H1 (cell line): ENCODE measurements at regions not wholly inside any gene's neighbourhood (a gene's known extent, or its start where the extent isn't known, plus 50 kb on each side); places are given as distances from the start of the nearest gene placed in this dataset.

Source experiments
- CTCF ChIA-PET: fragments of 300-600 bp; sonication (Branson Sonifier 250); formaldehyde crosslinking; loops from one replicate; lab custom pipeline; 2021; ENCODE audit not compliant: partially characterized antibody; lab: Charles Lee
- POLR2A ChIA-PET: fragments of 300-600 bp; sonication (Branson Sonifier 250); formaldehyde crosslinking; loops from one replicate; lab custom pipeline; 2021; ENCODE audit warnings: inconsistent platforms; ENCODE audit not compliant: partially characterized antibody; lab: Charles Lee
- DNase-seq, 2 experiments: peaks; one replicate each; pipeline versions ENCODE4 v3.0.0 to v3.0.0-alpha.2; 2010 to 2022; ENCODE audit warnings: low spot score in 2 of 2, low read depth in 1 of 2, mixed read lengths in 1 of 2
- FAIRE-seq: peaks from 2 replicates; lab custom pipeline; 2011; peaks lifted over from hg19 to GRCh38; lab: Jason Lieb, UNC
- H2AFZ ChIP-seq: 2 replicates; pipeline ENCODE4 v1.8.1; 2012; ENCODE audit warnings: low read length, inconsistent platforms
- H2AK5ac ChIP-seq: 2 replicates; pipeline ENCODE4 v1.6.1; 2013; ENCODE audit warnings: low read depth, low read length
- H2BK120ac ChIP-seq: replicated peaks from 2 replicates; pipeline ENCODE3; 2013; ENCODE audit warnings: low read depth, low read length, inconsistent platforms
- H2BK12ac ChIP-seq: 2 replicates; pipeline ENCODE4 v1.6.1; 2013; ENCODE audit warnings: low read depth, low read length
- H2BK15ac ChIP-seq: 2 replicates; pipeline ENCODE4 v1.6.1; 2013; ENCODE audit warnings: low read length
- H2BK20ac ChIP-seq: 2 replicates; pipeline ENCODE4 v1.6.1; 2013; ENCODE audit warnings: low read length
- H2BK5ac ChIP-seq: 2 replicates; pipeline ENCODE4 v1.6.1; 2013; ENCODE audit warnings: low read depth, low read length
- H3K14ac ChIP-seq: 2 replicates; pipeline ENCODE4 v1.6.1; 2013; ENCODE audit warnings: inconsistent platforms; ENCODE audit not compliant: insufficient read length
- H3K18ac ChIP-seq: 2 replicates; pipeline ENCODE4 v1.6.1; 2013; ENCODE audit warnings: low read length; ENCODE audit errors: extremely low read depth
- H3K23ac ChIP-seq: 2 replicates; pipeline ENCODE4 v1.6.1; 2013; ENCODE audit warnings: inconsistent platforms; ENCODE audit not compliant: insufficient read length
- H3K23me2 ChIP-seq: 2 replicates; pipeline ENCODE4 v1.6.1; 2013; ENCODE audit warnings: low read depth, low read length
- H3K27ac ChIP-seq: 2 replicates; pipeline ENCODE4 v1.6.1; 2011; ENCODE audit warnings: low read depth, low read length, inconsistent platforms
- H3K27me3 ChIP-seq, 4 experiments: replicated peaks in 1 of 4; 1 replicate in 1 of 4; 2 replicates in 3 of 4; pipeline versions ENCODE4 v1.6.1 to v1.8.1; 2011 to 2013; ENCODE audit warnings: low read length in 3 of 4, mild to moderate bottlenecking in 3 of 4, inconsistent platforms in 2 of 4, mixed read lengths in 2 of 4, moderate library complexity in 1 of 4; ENCODE audit not compliant: control insufficient read depth in 3 of 4, insufficient read depth in 3 of 4; ENCODE audit errors: extremely low read depth in 1 of 4
- H3K36me3 ChIP-seq, 4 experiments: 2 replicates each; pipeline versions ENCODE4 v1.6.1 to v1.8.1; 2011 to 2013; ENCODE audit warnings: mild to moderate bottlenecking in 4 of 4, low read length in 3 of 4, moderate library complexity in 2 of 4, control low read depth in 1 of 4, inconsistent platforms in 1 of 4; ENCODE audit not compliant: insufficient read depth in 4 of 4, control insufficient read depth in 2 of 4
- H3K4ac ChIP-seq: replicated peaks from 2 replicates; pipeline ENCODE3; 2013; ENCODE audit warnings: low read length, low read depth, mixed read lengths, inconsistent platforms; ENCODE audit not compliant: insufficient read length
- H3K4me1 ChIP-seq, 4 experiments: replicated peaks in 1 of 4; 1 replicate in 1 of 4; 2 replicates in 3 of 4; pipeline versions ENCODE4 v1.6.1 to v1.8.1; 2011 to 2013; ENCODE audit warnings: low read length in 3 of 4, inconsistent platforms in 2 of 4, mixed read lengths in 1 of 4; ENCODE audit not compliant: insufficient read depth in 4 of 4, control insufficient read depth in 3 of 4
- H3K4me2 ChIP-seq, 2 experiments: 2 replicates each; pipeline versions ENCODE4 v1.6.1 to v1.8.1; 2011 to 2013; ENCODE audit warnings: low read depth in 2 of 2, low read length in 2 of 2, control low read depth in 1 of 2, inconsistent platforms in 1 of 2, mild to moderate bottlenecking in 1 of 2; ENCODE audit not compliant: insufficient read depth in 1 of 2
- H3K4me3 ChIP-seq, 4 experiments: fragments of 200-600, 300-600 bp in 1 of 4; sonication (generic), shearing (Covaris generic), sonication (Bioruptor Twin) in 1 of 4; 2 replicates each; pipeline versions ENCODE4 v1.5.1 to v1.8.1; 2011 to 2016; ENCODE audit warnings: low read length in 4 of 4, low read depth in 3 of 4, control low read depth in 2 of 4, inconsistent platforms in 2 of 4, mild to moderate bottlenecking in 2 of 4, mixed read lengths in 1 of 4, moderate library complexity in 1 of 4; ENCODE audit not compliant: insufficient read depth in 2 of 4; ENCODE audit errors: extremely low read depth in 1 of 4
- H3K56ac ChIP-seq: replicated peaks from 2 replicates; pipeline ENCODE3; 2013; ENCODE audit warnings: low read depth, mild to moderate bottlenecking, mixed read lengths, low read length, inconsistent platforms; ENCODE audit not compliant: insufficient read length
- H3K79me1 ChIP-seq: 2 replicates; pipeline ENCODE4 v1.6.1; 2013; ENCODE audit warnings: low read depth, low read length, control low read depth
- H3K79me2 ChIP-seq, 2 experiments: 2 replicates each; pipeline versions ENCODE4 v1.6.1 to v1.8.1; 2012 to 2013; ENCODE audit warnings: low read length in 2 of 2, mild to moderate bottlenecking in 2 of 2, inconsistent platforms in 1 of 2; ENCODE audit not compliant: insufficient read depth in 2 of 2, control insufficient read depth in 1 of 2
- H3K9ac ChIP-seq, 4 experiments: replicated peaks in 1 of 4; 1 replicate in 1 of 4; 2 replicates in 3 of 4; pipeline versions ENCODE4 v1.6.1 to v1.8.1; 2011 to 2013; ENCODE audit warnings: low read depth in 3 of 4, low read length in 3 of 4, control low read depth in 2 of 4, mild to moderate bottlenecking in 2 of 4, moderate library complexity in 2 of 4, inconsistent platforms in 1 of 4; ENCODE audit errors: extremely low read depth in 1 of 4
- H3K9me3 ChIP-seq, 2 experiments: 2 replicates each; pipeline versions ENCODE4 v1.6.1 to v1.8.1; 2012 to 2013; ENCODE audit warnings: mild to moderate bottlenecking in 2 of 2, moderate library complexity in 2 of 2, control low read depth in 1 of 2, inconsistent platforms in 1 of 2, low read depth in 1 of 2, low read length in 1 of 2, mixed read lengths in 1 of 2; ENCODE audit not compliant: insufficient read depth in 2 of 2
- H4K20me1 ChIP-seq, 2 experiments: replicated peaks in 1 of 2; 2 replicates each; pipeline versions ENCODE3 to v1.8.1; 2011 to 2013; ENCODE audit warnings: inconsistent platforms in 2 of 2, low read length in 2 of 2, mild to moderate bottlenecking in 1 of 2; ENCODE audit not compliant: insufficient read depth in 2 of 2, control insufficient read depth in 1 of 2
- H4K5ac ChIP-seq: 2 replicates; pipeline ENCODE4 v1.6.1; 2013; ENCODE audit warnings: low read length, low read depth, mixed read lengths, inconsistent platforms; ENCODE audit not compliant: insufficient read length
- H4K8ac ChIP-seq: 2 replicates; pipeline ENCODE4 v1.8.0; 2013; ENCODE audit warnings: mild to moderate bottlenecking, moderate library complexity, low read length, inconsistent platforms; ENCODE audit not compliant: insufficient read depth; ENCODE audit errors: extremely low read depth
- H4K91ac ChIP-seq: replicated peaks from 2 replicates; pipeline ENCODE3; 2013; ENCODE audit warnings: low read length, mixed read lengths, inconsistent platforms; ENCODE audit not compliant: insufficient read length
- CBX5 ChIP-seq: fragments of 300-800, 300-1000 bp; sonication (generic); IDR thresholded peaks from 2 replicates; pipeline ENCODE4 v1.7.1; 2016; ENCODE audit warnings: antibody characterized with exemption, low read length, low read depth
- CHD1 ChIP-seq: IDR thresholded peaks from 2 replicates; pipeline ENCODE4 v1.6.1; 2012; ENCODE audit warnings: low read depth, low read length, improper control_type of control experiment
- GTF2F1 ChIP-seq: IDR thresholded peaks from 2 replicates; pipeline ENCODE4 v1.6.1; 2012; ENCODE audit warnings: low read depth, low read length, improper control_type of control experiment, borderline replicate concordance
- KDM1A ChIP-seq: fragments of 200-600, 300-600 bp; sonication (generic); IDR thresholded peaks from 2 replicates; pipeline ENCODE4 v1.7.1; 2016; ENCODE audit warnings: mild to moderate bottlenecking, low read length, borderline replicate concordance
- KDM4A ChIP-seq: IDR thresholded peaks from one replicate; pipeline ENCODE4 v1.7.1; 2012; ENCODE audit warnings: low read depth, mild to moderate bottlenecking, moderate library complexity, low read length, inconsistent platforms; ENCODE audit not compliant: severe bottlenecking
- POLR2A ChIP-seq, 2 experiments: IDR thresholded peaks; 1 replicate in 1 of 2; 2 replicates in 1 of 2; pipeline ENCODE4 v1.6.1; 2011; ENCODE audit warnings: low read depth in 2 of 2, low read length in 2 of 2, mild to moderate bottlenecking in 2 of 2; ENCODE audit errors: control extremely low read depth in 1 of 2
- POLR2AphosphoS5 ChIP-seq: IDR thresholded peaks from 2 replicates; pipeline ENCODE4 v1.6.1; 2011; ENCODE audit warnings: low read depth, low read length
- RNF2 ChIP-seq: fragments of 200-900, 300-1000 bp; sonication (generic); IDR thresholded peaks from 2 replicates; pipeline ENCODE4 v1.7.1; 2016; ENCODE audit warnings: borderline replicate concordance, low read depth, mild to moderate bottlenecking, antibody characterized with exemption, low read length; ENCODE audit not compliant: poor library complexity, severe bottlenecking; ENCODE audit errors: missing control alignments
- SIRT6 ChIP-seq: IDR thresholded peaks from one replicate; pipeline ENCODE4 v1.7.1; 2012; ENCODE audit warnings: low read length, inconsistent platforms
- SP4 ChIP-seq: IDR thresholded peaks from 2 replicates; pipeline ENCODE4 v1.6.1; 2012; ENCODE audit warnings: low read length, inconsistent platforms
- SUZ12 ChIP-seq: fragments of 200-600 bp; sonication (generic); IDR thresholded peaks from 2 replicates; pipeline ENCODE4 v1.6.1; 2012; ENCODE audit warnings: mild to moderate bottlenecking, inconsistent platforms, low read length, moderate library complexity, mixed read lengths
- WGBS, 2 experiments: shearing (Covaris generic) in 1 of 2; methylation state at CpG; one replicate each; pipeline versions ENCODE4 v1.1.6 to v1.1.7; 2013 to 2015; ENCODE audit warnings: low lambda C conversion rate in 2 of 2, mixed read lengths in 2 of 2, inconsistent platforms in 1 of 2, low coverage in 1 of 2, missing lambda C conversion rate in 1 of 2; ENCODE audit not compliant: insufficient replicate concordance in 2 of 2, insufficient coverage in 1 of 2, insufficient read length in 1 of 2; ENCODE audit errors: extremely low coverage in 1 of 2, missing lambda C conversion rate in 1 of 2; 5-methylcytosine and 5-hydroxymethylcytosine counted together
- TF ChIP-seq, protein P1 (sequence below): IDR thresholded peaks from 2 replicates; pipeline ENCODE4 v1.6.1; 2012; ENCODE audit warnings: inconsistent platforms
- TF ChIP-seq, protein P2 (sequence below): IDR thresholded peaks from 2 replicates; pipeline ENCODE4 v1.6.1; 2011; ENCODE audit warnings: low read length, improper control_type of control experiment

GRCh38 chr1:189696297-189696696, 781.4 kb downstream of the BRINP3 start:
- ChIA-PET POLR2A (no interaction called here), CTCF (interaction anchor here (1.4 kb wide), 1 partner anchor 15 kb away, joined by 4 read pairs; no protein-coding TSS in a partner anchor)
- H2AK5ac ChIP-seq = no peak overlapping the region
- no peaks in the 10 kb centered on the region for H3K79me1 ChIP-seq
- DNase-seq (no peak), FAIRE-seq (no peak)
- H3K27ac ChIP-seq = no peak overlapping the region
- H3K23me2 ChIP-seq = no peaks in the 10 kb centered on the region
- H3K56ac ChIP-seq = no peak overlapping the region
- H2BK15ac ChIP-seq = no peak overlapping the region
- H3K36me3 ChIP-seq = no peaks in the 10 kb centered on the region; a peak in 1 of 8 replicates
- no peak overlapping the region for H4K8ac ChIP-seq
- H3K4me3 ChIP-seq = no peak overlapping the region
- H3K79me2 ChIP-seq = no peaks in the 10 kb centered on the region
- no peak overlapping the region for H4K5ac ChIP-seq
- no peaks in the 10 kb centered on the region for H3K27me3 ChIP-seq
- no peak overlapping the region for H4K91ac ChIP-seq
- no peak overlapping the region for H3K14ac ChIP-seq
- H3K4me2 ChIP-seq = no peak overlapping the region
- TF ChIP-seq KDM4A = no peak
- TF ChIP-seq SIRT6 = no peak
- no peak for TF ChIP-seq SUZ12
- no peak for TF ChIP-seq CHD1
- TF ChIP-seq, protein P1, sequence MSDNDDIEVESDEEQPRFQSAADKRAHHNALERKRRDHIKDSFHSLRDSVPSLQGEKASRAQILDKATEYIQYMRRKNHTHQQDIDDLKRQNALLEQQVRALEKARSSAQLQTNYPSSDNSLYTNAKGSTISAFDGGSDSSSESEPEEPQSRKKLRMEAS = no peak
- no peak for TF ChIP-seq CBX5
- TF ChIP-seq KDM1A = no peak
- no peak for TF ChIP-seq GTF2F1
- TF ChIP-seq, protein P2, sequence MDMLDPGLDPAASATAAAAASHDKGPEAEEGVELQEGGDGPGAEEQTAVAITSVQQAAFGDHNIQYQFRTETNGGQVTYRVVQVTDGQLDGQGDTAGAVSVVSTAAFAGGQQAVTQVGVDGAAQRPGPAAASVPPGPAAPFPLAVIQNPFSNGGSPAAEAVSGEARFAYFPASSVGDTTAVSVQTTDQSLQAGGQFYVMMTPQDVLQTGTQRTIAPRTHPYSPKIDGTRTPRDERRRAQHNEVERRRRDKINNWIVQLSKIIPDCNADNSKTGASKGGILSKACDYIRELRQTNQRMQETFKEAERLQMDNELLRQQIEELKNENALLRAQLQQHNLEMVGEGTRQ = no peak
- no peak for TF ChIP-seq SP4
- TF ChIP-seq POLR2AphosphoS5 = no peak
- TF ChIP-seq RNF2 = no peak
- TF ChIP-seq POLR2A (IDR thresholded peaks at IDR 0.05; ENCODE audit: control extremely low read depth in 1 of 2, low read depth in 2 of 2, low read length in 2 of 2) = no peak
- no peak overlapping the region for H3K4ac ChIP-seq
- WGBS, 2 experiments = 98% methylated on average over 17 of the region's 19 CpGs; no CpG with 5 or more reads in 1 of the 2 experiments
- H2BK120ac ChIP-seq = no peak overlapping the region
- H3K9me3 ChIP-seq = peaks cover 0 to 11% of the 10 kb centered on the region in 2 experiments; a peak in 1 of 4 replicates
- H4K20me1 ChIP-seq = no peaks in the 10 kb centered on the region
- H3K9ac ChIP-seq = no peak overlapping the region
- H2BK12ac ChIP-seq = no peak overlapping the region
- H2AFZ ChIP-seq = no peak overlapping the region
- H2BK20ac ChIP-seq = no peak overlapping the region
- no peak overlapping the region for H3K18ac ChIP-seq
- H3K4me1 ChIP-seq = no peaks in the 10 kb centered on the region
- H3K23ac ChIP-seq = no peak overlapping the region
- H2BK5ac ChIP-seq = no peak overlapping the region
